Ishikawa (cell line): ENCODE measurements at regions not wholly inside any gene's neighbourhood (a gene's known extent, or its start where the extent isn't known, plus 50 kb on each side); places are given as distances from the start of the nearest gene placed in this dataset.

Experiments used
- EP300 ChIP-seq: IDR thresholded peaks from 2 replicates; pipeline ENCODE4 v1.6.1; 2012; ENCODE audit warnings: borderline replicate concordance
- REST ChIP-seq: IDR thresholded peaks from 2 replicates; pipeline ENCODE4 v1.6.1; 2012; ENCODE audit warnings: low read depth, mild to moderate bottlenecking
- YY1 ChIP-seq: IDR thresholded peaks from 2 replicates; pipeline ENCODE4 v1.6.1; 2012; ENCODE audit warnings: low read depth

DNA sequence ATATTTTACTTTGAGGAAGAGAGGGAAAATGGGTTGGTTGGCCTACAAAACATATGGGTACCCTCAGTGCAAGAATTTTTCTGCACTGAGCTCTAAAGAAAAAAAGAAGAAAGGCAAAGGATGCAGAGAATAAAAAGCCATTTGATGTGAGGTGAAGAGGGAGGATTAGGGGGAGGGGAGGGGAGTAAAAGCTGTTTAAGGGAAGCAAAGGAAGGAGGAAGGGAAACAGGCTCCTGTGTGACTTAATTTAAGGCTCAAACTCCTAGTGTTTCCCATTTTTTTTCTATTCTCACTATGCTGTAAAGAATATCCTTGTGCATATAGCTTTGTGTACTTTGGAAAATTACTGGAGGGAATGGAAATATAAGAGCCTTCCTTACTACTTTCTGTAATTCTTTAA, 78.7 kb downstream of the NKX2-1 start:
- TF ChIP-seq REST (no peak), YY1 (no peak), EP300 (no peak)
